ENCODE measurements at regions not wholly inside any gene's neighbourhood (a gene's known extent, or its start where the extent isn't known, plus 50 kb on each side); places are given as distances from the start of the nearest gene placed in this dataset.

DNA sequence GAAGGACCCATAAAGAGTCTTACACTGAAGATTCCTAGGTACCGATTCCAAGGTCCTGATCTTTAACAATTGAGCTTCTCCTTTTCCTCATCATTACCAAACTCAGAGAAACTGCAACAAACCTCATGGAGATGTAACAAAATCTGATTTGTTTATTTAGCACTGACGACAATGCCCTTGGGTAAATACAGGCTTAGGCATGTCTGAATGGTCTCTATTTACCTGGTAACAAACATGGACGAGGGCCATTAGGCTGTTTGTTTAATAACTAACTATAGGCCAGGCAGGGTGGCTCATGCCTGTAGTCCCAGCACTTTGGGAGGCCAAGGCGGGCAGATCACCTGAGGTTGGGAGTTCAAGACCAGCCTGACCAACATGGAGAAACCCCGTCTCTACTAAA lies 333.3 kb downstream of the AGTPBP1 start:
- no peak for DNase-seq
- no peaks in the 10 kb centered on the region for H3K4me1 Mint-ChIP-seq
- no peaks in the 10 kb centered on the region for H3K27me3 Mint-ChIP-seq
- H3K4me3 Mint-ChIP-seq = no peak overlapping the region
- no peaks in the 10 kb centered on the region for H3K9me3 Mint-ChIP-seq
- H3K27ac Mint-ChIP-seq = no peak overlapping the region
- no peaks in the 10 kb centered on the region for H3K36me3 Mint-ChIP-seq

GRCh38 chr9:85405566-85405950 lies 336.2 kb downstream of the AGTPBP1 start:
- H3K27ac Mint-ChIP-seq = no peak overlapping the region
- peaks cover 5% of the 10 kb centered on the region for H3K27me3 Mint-ChIP-seq

GRCh38 chr9:85404911-85405565 lies 336.7 kb downstream of the AGTPBP1 start:
- H3K4me3 Mint-ChIP-seq = no peak overlapping the region
- H3K9me3 Mint-ChIP-seq = no peaks in the 10 kb centered on the region

More at GRCh38 chr9:85405566-85405950, 336.2 kb downstream of the AGTPBP1 start:
- Mint-ChIP-seq H3K4me3 (no peak overlapping the region), H3K4me1 (no peaks in the 10 kb centered on the region), H3K9me3 (no peaks in the 10 kb centered on the region), H3K36me3 (no peaks in the 10 kb centered on the region)
- no peak for DNase-seq

DNA sequence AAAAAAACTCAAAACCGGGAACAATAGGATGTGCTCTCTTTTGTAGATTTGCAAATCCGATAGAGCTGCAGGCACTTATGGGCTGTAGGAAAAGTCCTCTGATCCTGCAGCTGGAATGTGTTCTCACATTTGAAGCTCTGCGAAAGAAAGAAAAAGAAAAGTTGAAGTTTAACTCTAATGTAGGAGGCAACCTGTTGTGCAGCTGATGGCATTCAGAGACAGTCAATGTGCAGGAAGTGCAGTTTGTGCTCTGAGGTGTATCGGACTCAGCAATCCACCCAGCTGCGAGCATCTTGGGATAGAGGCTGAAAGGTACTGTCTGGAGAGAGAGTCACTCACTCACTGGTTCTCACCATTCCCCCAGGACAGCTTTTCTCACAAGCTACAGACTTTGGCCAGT lies 339.2 kb downstream of the AGTPBP1 start:
- no peak overlapping the region for H3K27ac Mint-ChIP-seq
- no peaks in the 10 kb centered on the region for H3K9me3 Mint-ChIP-seq
- H3K27me3 Mint-ChIP-seq = peaks cover 6% of the 10 kb centered on the region
- H3K36me3 Mint-ChIP-seq = no peaks in the 10 kb centered on the region
- no peak for DNase-seq
- no peaks in the 10 kb centered on the region for H3K4me1 Mint-ChIP-seq
- H3K4me3 Mint-ChIP-seq = no peak overlapping the region

More at GRCh38 chr9:85404911-85405565, 336.7 kb downstream of the AGTPBP1 start:
- H3K27ac Mint-ChIP-seq = no peak overlapping the region
- peaks cover 6% of the 10 kb centered on the region for H3K27me3 Mint-ChIP-seq
- no peak for DNase-seq
- no peaks in the 10 kb centered on the region for H3K36me3 Mint-ChIP-seq
- no peaks in the 10 kb centered on the region for H3K4me1 Mint-ChIP-seq

- no peak for DNase-seq
- Mint-ChIP-seq H3K27me3 (peaks cover 6% of the 10 kb centered on the region), H3K9me3 (no peaks in the 10 kb centered on the region), H3K4me1 (no peaks in the 10 kb centered on the region), H3K4me3 (no peak overlapping the region), H3K27ac (no peak overlapping the region), H3K36me3 (no peaks in the 10 kb centered on the region)
Observed at GRCh38 chr9:85401998-85402397, 339.8 kb downstream of the AGTPBP1 start.

GRCh38 chr9:85397005-85397404 lies 344.7 kb downstream of the AGTPBP1 start:
- H3K36me3 Mint-ChIP-seq = no peaks in the 10 kb centered on the region
- no peak overlapping the region for H3K27ac Mint-ChIP-seq
- H3K27me3 Mint-ChIP-seq = peaks cover 11% of the 10 kb centered on the region
- no peak for DNase-seq
- H3K4me1 Mint-ChIP-seq = peaks cover 3% of the 10 kb centered on the region
- H3K4me3 Mint-ChIP-seq = no peak overlapping the region
- no peaks in the 10 kb centered on the region for H3K9me3 Mint-ChIP-seq

GRCh38 chr9:85392260-85392659 lies 349.5 kb downstream of the AGTPBP1 start:
- Mint-ChIP-seq H3K36me3 (no peaks in the 10 kb centered on the region), H3K27me3 (peaks cover 11% of the 10 kb centered on the region), H3K4me1 (peaks cover 3% of the 10 kb centered on the region), H3K27ac (no peak overlapping the region), H3K4me3 (no peak overlapping the region), H3K9me3 (no peaks in the 10 kb centered on the region)
- no peak for DNase-seq

DNA sequence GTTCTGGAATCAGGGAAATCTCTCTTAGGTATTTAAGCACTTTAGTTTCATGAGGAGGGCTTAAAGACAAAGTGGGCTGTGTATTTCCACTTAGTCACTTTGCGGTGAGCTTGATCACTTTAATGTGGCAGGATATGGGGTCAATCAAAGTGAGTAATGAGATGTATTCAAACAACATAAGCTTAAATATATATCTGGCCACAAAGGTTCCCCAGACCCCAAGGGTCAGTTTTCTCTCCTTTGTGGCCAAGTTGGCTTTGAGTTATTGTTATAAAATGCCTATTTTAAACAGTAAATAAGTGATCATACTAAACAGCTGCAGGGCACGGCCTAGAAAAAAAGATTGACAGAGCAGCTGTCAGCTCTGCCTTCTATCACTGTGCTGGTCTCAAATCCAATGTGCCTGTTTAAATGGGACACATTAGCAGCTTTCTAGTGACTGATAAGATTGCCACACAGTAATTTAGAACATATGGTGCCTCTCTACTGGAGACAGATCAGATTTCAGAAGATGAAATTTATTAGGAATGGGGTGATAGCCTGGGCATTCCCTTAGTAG lies 363.9 kb downstream of the AGTPBP1 start:
- no peaks in the 10 kb centered on the region for H3K36me3 Mint-ChIP-seq
- no peak overlapping the region for H3K27ac Mint-ChIP-seq
- no peaks in the 10 kb centered on the region for H3K9me3 Mint-ChIP-seq
- H3K4me1 Mint-ChIP-seq = peaks cover 10% of the 10 kb centered on the region
- no peak overlapping the region for H3K4me3 Mint-ChIP-seq
- DNase-seq = peak; percentile 23
- peaks cover 20% of the 10 kb centered on the region for H3K27me3 Mint-ChIP-seq

DNA sequence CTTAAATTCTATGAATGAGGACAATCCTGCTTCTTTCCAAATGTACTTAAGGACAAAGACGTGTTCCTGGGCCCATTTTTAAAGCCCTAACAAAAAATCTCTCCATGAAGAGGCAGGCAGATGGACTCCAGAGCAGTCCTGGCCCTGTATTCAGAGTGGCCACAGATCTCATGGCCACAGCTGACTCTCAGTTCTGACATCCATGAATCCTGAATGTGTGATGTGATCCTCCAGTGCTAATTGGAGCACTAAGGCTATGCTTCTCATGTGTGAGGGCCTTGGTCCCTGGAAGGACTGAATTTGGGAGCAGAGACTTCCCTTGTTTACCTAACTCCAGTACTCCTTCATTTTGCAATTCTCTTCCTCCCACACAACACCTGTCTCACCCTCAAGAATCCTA lies 373.0 kb downstream of the AGTPBP1 start:
- no peak for DNase-seq
- Mint-ChIP-seq H3K27ac (no peak overlapping the region), H3K27me3 (peaks cover 5% of the 10 kb centered on the region), H3K4me3 (no peak overlapping the region), H3K4me1 (no peaks in the 10 kb centered on the region), H3K9me3 (no peaks in the 10 kb centered on the region), H3K36me3 (no peaks in the 10 kb centered on the region)

GRCh38 chr9:85359161-85359560 lies 382.6 kb downstream of the AGTPBP1 start:
- H3K27ac Mint-ChIP-seq = no peak overlapping the region
- no peaks in the 10 kb centered on the region for H3K9me3 Mint-ChIP-seq

DNA sequence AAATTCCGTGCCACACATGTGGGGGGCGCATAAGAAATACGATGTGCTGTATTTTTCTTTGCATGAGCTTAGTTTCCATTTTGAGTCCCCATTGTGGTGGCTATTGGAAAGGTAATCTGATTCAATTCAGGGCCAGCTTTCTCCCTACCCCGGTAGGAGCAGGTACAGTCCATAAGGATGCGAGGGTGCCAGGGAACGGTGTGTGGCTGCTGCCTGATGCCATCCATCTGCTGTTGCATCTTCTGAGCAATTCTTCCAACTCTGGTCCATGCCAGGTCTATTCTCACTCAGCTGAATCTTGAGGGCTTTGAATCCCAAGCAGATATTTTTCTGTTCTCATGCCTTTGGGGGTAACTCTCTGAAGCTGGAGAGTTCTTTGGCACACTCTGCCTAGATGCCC lies 392.7 kb downstream of the AGTPBP1 start:
- Mint-ChIP-seq H3K27me3 (no peaks in the 10 kb centered on the region), H3K4me3 (no peak overlapping the region), H3K27ac (no peak overlapping the region), H3K9me3 (no peaks in the 10 kb centered on the region), H3K4me1 (no peaks in the 10 kb centered on the region), H3K36me3 (no peaks in the 10 kb centered on the region)
- no peak for DNase-seq

More at GRCh38 chr9:85359161-85359560, 382.6 kb downstream of the AGTPBP1 start:
- DNase-seq = no peak
- no peaks in the 10 kb centered on the region for H3K4me1 Mint-ChIP-seq
- H3K27me3 Mint-ChIP-seq = peaks cover 14% of the 10 kb centered on the region
- no peak overlapping the region for H3K4me3 Mint-ChIP-seq
- H3K36me3 Mint-ChIP-seq = no peaks in the 10 kb centered on the region

GRCh38 chr9:85347541-85347940 lies 394.2 kb downstream of the AGTPBP1 start:
- no peak overlapping the region for H3K27ac Mint-ChIP-seq
- H3K4me1 Mint-ChIP-seq = no peaks in the 10 kb centered on the region
- H3K36me3 Mint-ChIP-seq = no peaks in the 10 kb centered on the region

DNA sequence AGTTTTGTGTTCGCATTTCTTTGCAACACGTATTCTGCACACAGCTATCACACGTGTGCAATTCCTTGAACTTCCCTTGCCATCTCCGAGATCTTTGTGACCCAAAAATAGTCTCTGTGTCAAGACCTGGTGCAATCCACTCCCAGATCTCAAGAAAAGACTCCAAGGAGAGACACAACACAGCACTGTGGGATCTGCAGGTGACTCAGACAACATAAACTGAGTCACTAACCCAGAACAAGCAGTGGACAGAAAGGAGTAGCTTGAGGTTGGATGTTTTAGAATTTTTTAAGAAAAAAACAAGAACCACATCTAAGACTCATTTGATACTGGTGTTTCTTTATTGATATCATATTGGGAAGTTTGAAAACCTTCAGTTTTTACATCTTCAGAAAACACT lies 396.9 kb downstream of the AGTPBP1 start:
- no peak for DNase-seq
- Mint-ChIP-seq H3K27me3 (peaks cover 10% of the 10 kb centered on the region), H3K36me3 (no peaks in the 10 kb centered on the region), H3K9me3 (no peaks in the 10 kb centered on the region), H3K27ac (no peak overlapping the region), H3K4me3 (no peak overlapping the region), H3K4me1 (no peaks in the 10 kb centered on the region)

More at GRCh38 chr9:85347541-85347940, 394.2 kb downstream of the AGTPBP1 start:
- Mint-ChIP-seq H3K9me3 (no peaks in the 10 kb centered on the region), H3K4me3 (no peak overlapping the region), H3K27me3 (peaks cover 4% of the 10 kb centered on the region)
- DNase-seq = no peak

DNA sequence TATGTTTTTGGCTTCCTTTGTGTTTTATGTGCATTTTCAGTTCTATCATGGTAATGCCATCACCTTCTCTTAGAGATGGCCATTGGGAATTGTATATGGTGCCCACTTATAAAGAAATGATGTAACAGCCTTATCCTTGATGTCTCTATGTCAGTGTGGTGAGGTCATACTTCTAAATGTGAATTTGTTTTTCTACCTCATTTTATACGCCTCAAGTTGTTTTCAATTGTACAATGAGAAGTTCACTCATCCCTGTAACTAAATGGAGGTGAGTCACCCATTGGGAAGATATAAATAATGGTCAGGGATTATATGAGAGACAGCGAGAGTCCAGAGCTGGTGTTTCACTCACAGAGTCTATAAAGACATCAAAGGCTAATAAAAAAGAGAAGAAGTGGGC lies 402.4 kb downstream of the AGTPBP1 start:
- Mint-ChIP-seq H3K36me3 (no peaks in the 10 kb centered on the region), H3K27ac (no peak overlapping the region), H3K4me3 (no peak overlapping the region), H3K9me3 (no peaks in the 10 kb centered on the region), H3K4me1 (no peaks in the 10 kb centered on the region), H3K27me3 (peaks cover 15% of the 10 kb centered on the region)
- no peak for DNase-seq

DNA sequence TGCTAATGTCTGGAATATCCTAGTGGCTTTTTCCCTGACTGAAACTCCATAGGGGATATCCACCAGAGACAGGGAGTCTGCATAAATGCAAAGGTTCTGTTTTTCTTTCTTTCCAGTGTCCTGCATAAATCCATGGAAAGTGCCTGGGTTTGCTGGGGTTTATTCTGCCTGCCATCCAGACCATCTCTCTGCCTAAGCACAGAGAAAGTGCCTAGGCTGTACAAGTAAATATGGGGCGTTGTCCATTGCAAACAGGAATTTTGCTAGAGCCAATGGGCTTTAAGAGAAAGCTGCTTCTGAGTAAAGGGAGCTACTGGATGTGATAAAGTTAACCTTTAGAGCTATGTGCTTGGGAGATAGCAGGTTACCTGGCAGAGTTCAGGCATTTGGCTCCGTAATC lies 407.5 kb downstream of the AGTPBP1 start:
- Mint-ChIP-seq H3K36me3 (no peaks in the 10 kb centered on the region), H3K9me3 (no peaks in the 10 kb centered on the region)

DNA sequence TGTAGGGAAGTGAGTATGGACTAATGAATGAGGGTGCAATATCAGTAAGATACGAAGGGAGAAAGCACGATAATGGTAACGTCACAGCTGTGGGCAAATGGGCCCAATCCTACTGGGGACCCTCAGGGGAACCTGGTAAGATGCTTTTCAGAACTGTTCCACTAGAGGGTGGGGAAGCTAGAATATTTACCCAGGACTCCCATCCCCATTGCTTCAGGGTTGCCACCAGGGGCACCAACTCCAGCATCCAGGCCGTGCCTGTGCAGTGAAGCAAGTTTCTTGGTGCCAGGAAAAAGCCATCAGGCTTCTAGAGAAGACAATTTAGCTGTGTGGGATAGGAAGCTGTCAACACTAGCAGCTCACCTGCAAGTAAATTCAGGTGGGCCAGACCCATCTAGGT lies 409.3 kb downstream of the AGTPBP1 start:
- Mint-ChIP-seq H3K4me3 (no peak overlapping the region), H3K36me3 (no peaks in the 10 kb centered on the region), H3K4me1 (no peaks in the 10 kb centered on the region), H3K27me3 (peaks cover 5% of the 10 kb centered on the region), H3K27ac (no peak overlapping the region), H3K9me3 (no peaks in the 10 kb centered on the region)
- no peak for DNase-seq

More for the DNA sequence above, 407.5 kb downstream of the AGTPBP1 start:
- Mint-ChIP-seq H3K4me3 (no peak overlapping the region), H3K27me3 (peaks cover 5% of the 10 kb centered on the region), H3K4me1 (no peaks in the 10 kb centered on the region), H3K27ac (no peak overlapping the region)
- no peak for DNase-seq

Data from activated naive CD8-positive, alpha-beta T cell treated with anti-CD3 and anti-CD28 coated beads for 36 hours (primary cell).